Esophagus muscularis mucosa (tissue), 4 donors: ENCODE measurements at regions not wholly inside any gene's neighbourhood (a gene's known extent, or its start where the extent isn't known, plus 50 kb on each side); places are given as distances from the start of the nearest gene placed in this dataset.

Source experiments
- DNase-seq: peaks from one replicate; pipeline ENCODE4 v3.0.0-alpha.2; 2017; ENCODE audit errors: extremely low spot score
- H3K27ac ChIP-seq, 4 donors: fragments of 200-600 bp; sonication (generic); replicated peaks in 1 of 4; 1 replicate in 3 of 4; 2 replicates in 1 of 4; pipeline ENCODE4 v1.5.1; 2016 to 2019; ENCODE audit warnings: mild to moderate bottlenecking in 1 of 4
- H3K27me3 ChIP-seq, 4 donors: fragments of 200-600 bp; sonication (generic); one replicate each; pipeline versions ENCODE4 v1.5.1 to v1.6.0; 2016 to 2019
- H3K36me3 ChIP-seq, 4 donors: fragments of 200-600 bp; sonication (generic); one replicate each; pipeline ENCODE4 v1.5.1; 2016 to 2019
- H3K4me1 ChIP-seq, 4 donors: fragments of 200-600 bp; sonication (generic); one replicate each; pipeline ENCODE4 v1.5.1; 2016 to 2019
- H3K4me3 ChIP-seq, 4 donors: fragments of 200-600 bp; sonication (generic); 1 replicate in 2 of 4; 2 replicates in 2 of 4; pipeline ENCODE4 v1.5.1; 2016 to 2019; ENCODE audit warnings: mild to moderate bottlenecking in 4 of 4, moderate library complexity in 1 of 4
- H3K9me3 ChIP-seq, 4 donors: fragments of 200-600 bp; sonication (generic); 1 replicate in 3 of 4; 2 replicates in 1 of 4; pipeline ENCODE4 v1.5.1; 2016 to 2019
- EP300 ChIP-seq: sonication (generic); formaldehyde crosslinking; IDR thresholded peaks from one replicate; pipeline ENCODE4 v1.6.1; 2017; ENCODE audit warnings: antibody characterized with exemption
- POLR2A ChIP-seq: fragments of 450-650 bp; IDR thresholded peaks from one replicate; pipeline ENCODE4 v1.6.1; 2017; ENCODE audit warnings: antibody characterized with exemption, moderate library complexity, mild to moderate bottlenecking, low read depth
- POLR2AphosphoS5 ChIP-seq, 2 donors: sonication (generic); formaldehyde crosslinking; IDR thresholded peaks; one replicate each; pipeline ENCODE4 v1.6.1; 2017; ENCODE audit warnings: antibody characterized with exemption in 2 of 2
- WGBS: methylation state at CpG from one replicate; pipeline ENCODE4 v1.1.5; 2018; 5-methylcytosine and 5-hydroxymethylcytosine counted together
- intact Hi-C: fragments of 100-400 bp; cut with DNase I; formaldehyde crosslinking; loops from one replicate; pipeline ENCODE4 v1.15.1; 2023
- TF ChIP-seq, protein P1 (sequence below), 3 experiments: fragments of 200-600 bp in 2 of 3; fragments of 450-650 bp in 1 of 3; sonication (generic) in 2 of 3; IDR thresholded peaks; one replicate each; pipeline ENCODE4 v1.5.1; 2017 to 2019; ENCODE audit warnings: antibody characterized with exemption in 3 of 3, mild to moderate bottlenecking in 2 of 3, moderate library complexity in 1 of 3

DNA sequence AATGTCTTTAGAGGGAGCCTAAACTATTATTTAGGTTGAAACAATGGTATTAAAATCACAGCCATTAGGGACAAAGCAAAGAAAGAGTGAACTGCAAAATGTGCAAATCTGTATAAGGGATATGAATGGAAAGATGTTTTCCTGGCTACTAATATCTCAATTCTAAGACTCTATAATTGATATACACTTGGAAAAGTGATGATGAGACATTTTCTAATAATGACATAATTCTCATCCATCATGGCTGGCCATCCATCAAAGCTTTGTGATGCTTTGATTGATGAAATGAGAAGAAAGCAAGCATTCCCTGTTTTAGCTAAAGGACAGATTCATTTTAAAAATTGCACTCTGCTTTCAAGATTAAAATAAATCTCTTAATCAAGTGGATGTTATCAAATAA is 965.5 kb upstream of the IGFBP7 start:
- Histone ChIP-seq H3K36me3 (no peaks in the 10 kb centered on the region), H3K4me3 (no peak overlapping the region), H3K4me1 (no peaks in the 10 kb centered on the region), H3K27me3 (no peaks in the 10 kb centered on the region), H3K9me3 (no peaks in the 10 kb centered on the region), H3K27ac (no peak overlapping the region)
- TF ChIP-seq POLR2AphosphoS5 (IDR thresholded peaks at IDR 0.05) = no peak
- TF ChIP-seq EP300 = no peak
- no peak for TF ChIP-seq POLR2A
- intact Hi-C loops = no loop called here
- DNase-seq = no peak

DNA sequence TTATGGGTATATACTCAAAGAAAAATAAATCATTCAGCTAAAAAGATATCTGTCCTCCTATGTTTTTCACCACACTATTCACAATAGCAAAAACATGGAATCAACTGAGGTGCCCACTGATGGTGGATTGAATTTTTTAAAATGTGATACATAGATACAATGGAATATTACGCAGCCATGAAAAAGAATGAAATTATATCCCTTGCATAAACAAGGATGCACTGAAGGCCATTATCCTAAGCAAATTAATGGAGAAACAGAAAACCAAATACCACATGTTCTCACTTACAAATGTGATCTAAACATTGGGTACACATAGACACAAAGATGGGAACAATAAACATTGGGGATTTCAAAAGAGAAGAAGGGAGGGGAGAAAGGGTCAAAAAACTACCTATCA is 964.2 kb upstream of the IGFBP7 start:
- Histone ChIP-seq H3K27ac (no peak overlapping the region), H3K36me3 (no peaks in the 10 kb centered on the region), H3K4me1 (no peaks in the 10 kb centered on the region), H3K27me3 (no peaks in the 10 kb centered on the region), H3K9me3 (no peaks in the 10 kb centered on the region), H3K4me3 (no peak overlapping the region)
- intact Hi-C loops = no loop called here
- WGBS = 100% methylated on average over 1 of the region's 1 CpG
- TF ChIP-seq POLR2A = no peak
- TF ChIP-seq EP300 = no peak
- TF ChIP-seq, protein P1, sequence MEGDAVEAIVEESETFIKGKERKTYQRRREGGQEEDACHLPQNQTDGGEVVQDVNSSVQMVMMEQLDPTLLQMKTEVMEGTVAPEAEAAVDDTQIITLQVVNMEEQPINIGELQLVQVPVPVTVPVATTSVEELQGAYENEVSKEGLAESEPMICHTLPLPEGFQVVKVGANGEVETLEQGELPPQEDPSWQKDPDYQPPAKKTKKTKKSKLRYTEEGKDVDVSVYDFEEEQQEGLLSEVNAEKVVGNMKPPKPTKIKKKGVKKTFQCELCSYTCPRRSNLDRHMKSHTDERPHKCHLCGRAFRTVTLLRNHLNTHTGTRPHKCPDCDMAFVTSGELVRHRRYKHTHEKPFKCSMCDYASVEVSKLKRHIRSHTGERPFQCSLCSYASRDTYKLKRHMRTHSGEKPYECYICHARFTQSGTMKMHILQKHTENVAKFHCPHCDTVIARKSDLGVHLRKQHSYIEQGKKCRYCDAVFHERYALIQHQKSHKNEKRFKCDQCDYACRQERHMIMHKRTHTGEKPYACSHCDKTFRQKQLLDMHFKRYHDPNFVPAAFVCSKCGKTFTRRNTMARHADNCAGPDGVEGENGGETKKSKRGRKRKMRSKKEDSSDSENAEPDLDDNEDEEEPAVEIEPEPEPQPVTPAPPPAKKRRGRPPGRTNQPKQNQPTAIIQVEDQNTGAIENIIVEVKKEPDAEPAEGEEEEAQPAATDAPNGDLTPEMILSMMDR (IDR thresholded peaks at IDR 0.05) = no peak
- no peak for TF ChIP-seq POLR2AphosphoS5 (IDR thresholded peaks at IDR 0.05)
- no peak for DNase-seq

DNA sequence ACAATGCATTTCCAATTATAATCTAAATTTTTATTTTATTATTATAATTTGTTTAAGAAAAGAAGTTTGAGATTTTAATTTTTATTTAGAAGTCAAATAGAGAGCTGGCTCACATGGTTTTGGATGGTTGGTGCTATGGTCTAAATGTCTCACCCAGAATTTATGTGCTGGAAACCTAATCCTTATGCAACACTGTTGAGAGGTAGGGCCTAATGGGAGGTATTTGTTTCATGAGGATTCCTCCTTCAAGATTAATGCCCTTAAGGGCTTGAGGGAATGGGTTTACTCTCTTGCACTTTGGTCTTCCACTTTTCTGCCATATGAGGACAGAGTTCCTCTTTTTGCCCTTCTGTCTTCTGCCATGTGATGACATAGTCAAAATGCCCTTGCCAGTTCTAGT is 960.5 kb upstream of the IGFBP7 start:
- DNase-seq = no peak
- intact Hi-C loops = no loop called here
- Histone ChIP-seq H3K27ac (no peak overlapping the region), H3K27me3 (no peaks in the 10 kb centered on the region), H3K4me3 (no peak overlapping the region), H3K36me3 (no peaks in the 10 kb centered on the region), H3K9me3 (no peaks in the 10 kb centered on the region), H3K4me1 (no peaks in the 10 kb centered on the region)
- no peak for TF ChIP-seq EP300
- TF ChIP-seq, protein P1 (IDR thresholded peaks at IDR 0.05) = no peak
- TF ChIP-seq POLR2AphosphoS5 (IDR thresholded peaks at IDR 0.05) = no peak
- TF ChIP-seq POLR2A = no peak

DNA sequence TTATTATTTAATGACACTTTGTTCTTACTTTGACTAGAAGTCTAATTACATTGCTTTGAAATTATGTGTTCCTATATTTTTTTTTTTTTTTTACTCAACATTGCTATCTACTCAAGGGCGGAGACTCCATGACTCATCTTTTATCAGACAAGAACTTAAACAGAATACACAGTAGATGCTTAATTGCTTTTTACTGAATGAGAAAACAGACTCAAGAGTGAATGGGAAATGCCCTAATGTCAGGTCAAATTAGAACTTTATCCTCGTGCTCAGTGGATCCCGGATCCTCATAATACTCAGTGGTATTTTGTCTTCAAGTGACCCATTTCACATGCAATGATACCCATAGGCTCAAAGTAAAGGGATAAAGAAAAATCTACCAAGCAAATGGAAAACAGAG is 954.5 kb upstream of the IGFBP7 start:
- no peaks in the 10 kb centered on the region for H3K36me3 ChIP-seq
- no peak for DNase-seq
- H3K27ac ChIP-seq = no peak overlapping the region
- H3K4me3 ChIP-seq = no peak overlapping the region
- H3K4me1 ChIP-seq = no peaks in the 10 kb centered on the region
- intact Hi-C loops = no loop called here
- peaks cover 0 to 6% (median 0%) of the 10 kb centered on the region in 4 donors for H3K27me3 ChIP-seq
- WGBS = 86% methylated on average over 3 of the region's 3 CpGs
- TF ChIP-seq, protein P1 (IDR thresholded peaks at IDR 0.05) = no peak
- TF ChIP-seq POLR2A (no peak), EP300 (no peak), POLR2AphosphoS5 (IDR thresholded peaks at IDR 0.05) (no peak)
- H3K9me3 ChIP-seq = no peaks in the 10 kb centered on the region

DNA sequence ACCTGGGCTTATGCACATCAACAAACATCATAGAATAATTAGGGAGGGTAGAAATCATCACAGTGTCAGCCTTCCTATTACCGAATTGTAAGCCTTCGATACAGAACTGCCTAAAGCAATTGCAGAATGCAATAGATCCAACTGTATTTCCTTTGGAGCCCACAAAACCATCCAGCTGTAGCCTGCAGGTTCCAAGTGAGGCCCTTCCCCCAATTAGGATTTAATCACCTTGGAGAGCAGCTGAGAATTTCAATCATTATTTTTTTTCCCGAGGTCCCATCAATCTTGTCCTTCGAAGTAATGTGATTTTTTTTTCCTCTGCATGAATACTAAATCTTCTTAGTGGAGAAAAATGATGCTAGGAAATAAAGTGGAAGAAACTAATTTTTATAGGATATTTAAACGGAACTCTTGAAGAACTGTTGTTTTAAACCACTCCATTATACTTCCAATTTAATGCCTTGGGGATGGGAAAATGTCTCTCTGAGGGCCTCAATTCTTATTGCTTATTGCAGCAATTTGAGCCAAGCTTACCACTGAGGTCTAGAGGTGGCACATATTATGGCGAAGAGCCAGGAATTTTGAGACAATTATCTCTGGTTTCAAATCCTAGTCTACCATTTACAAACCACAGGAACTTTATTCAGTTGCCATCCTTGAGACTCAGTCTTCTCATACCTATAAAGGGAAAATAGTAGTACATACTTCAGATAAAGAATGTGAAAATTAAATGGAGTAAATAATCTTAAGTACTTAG is 953.4 kb upstream of the IGFBP7 start:
- Histone ChIP-seq H3K4me3 (no peak overlapping the region), H3K36me3 (no peaks in the 10 kb centered on the region), H3K4me1 (no peaks in the 10 kb centered on the region), H3K27me3 (peaks cover 0 to 6% (median 0%) of the 10 kb centered on the region in 4 donors), H3K9me3 (no peaks in the 10 kb centered on the region), H3K27ac (no peak overlapping the region)
- TF ChIP-seq EP300 = no peak
- TF ChIP-seq POLR2AphosphoS5 (IDR thresholded peaks at IDR 0.05) = no peak
- TF ChIP-seq, protein P1 (IDR thresholded peaks at IDR 0.05) = no peak
- TF ChIP-seq POLR2A = no peak
- intact Hi-C loops = no loop called here
- DNase-seq = no peak
- whole genome bisulfite sequencing = 80% methylated on average over 6 of the region's 6 CpGs
